Neural progenitor cell (in vitro differentiated cells): ENCODE measurements at regions not wholly inside any gene's neighbourhood (a gene's known extent, or its start where the extent isn't known, plus 50 kb on each side); places are given as distances from the start of the nearest gene placed in this dataset.

ENCODE experiments used
- DNase-seq: peaks from one replicate; pipeline ENCODE4 v3.0.0-alpha.2; 2016; ENCODE audit warnings: low spot score
- H2AFZ ChIP-seq: fragments of 200-600 bp; sonication (generic); replicated peaks from 2 replicates; pipeline ENCODE4 v1.6.1; 2016; ENCODE audit warnings: antibody characterized with exemption
- H3F3A ChIP-seq: fragments of 200-600 bp; sonication (generic); 2 replicates; pipeline ENCODE4 v1.6.1; 2016; ENCODE audit warnings: antibody characterized with exemption, low read depth
- H3K27ac ChIP-seq: fragments of 200-600 bp; sonication (generic); 2 replicates; pipeline ENCODE4 v1.5.1; 2016; ENCODE audit warnings: mild to moderate bottlenecking
- H3K27me3 ChIP-seq: fragments of 200-600 bp; sonication (generic); 2 replicates; pipeline ENCODE4 v1.6.1; 2016; ENCODE audit warnings: mild to moderate bottlenecking, moderate library complexity
- H3K36me3 ChIP-seq: fragments of 200-600 bp; sonication (generic); 2 replicates; pipeline ENCODE4 v1.5.1; 2016
- H3K4me1 ChIP-seq: fragments of 200-600 bp; sonication (generic); 2 replicates; pipeline ENCODE4 v1.6.1; 2016; ENCODE audit warnings: mixed run types
- H3K4me2 ChIP-seq: fragments of 200-600 bp; sonication (generic); 2 replicates; pipeline ENCODE4 v1.6.1; 2016
- H3K4me3 ChIP-seq: fragments of 200-600 bp; sonication (generic); 2 replicates; pipeline ENCODE4 v1.5.1; 2016
- H3K79me2 ChIP-seq: fragments of 200-600 bp; sonication (generic); 2 replicates; pipeline ENCODE4 v1.6.1; 2016; ENCODE audit warnings: low read depth
- H3K9ac ChIP-seq: fragments of 200-600 bp; sonication (generic); 2 replicates; pipeline ENCODE4 v1.6.1; 2016
- H3K9me3 ChIP-seq: fragments of 200-600 bp; sonication (generic); 2 replicates; pipeline ENCODE4 v1.5.1; 2016; ENCODE audit warnings: low read depth
- H4K20me1 ChIP-seq: fragments of 200-600 bp; sonication (generic); 2 replicates; pipeline ENCODE4 v1.6.1; 2016; ENCODE audit warnings: low read depth
- H3K27ac Mint-ChIP-seq: 3 replicates; pipeline ENCODE4 v1.8.0; 2021; ENCODE audit warnings: mixed read lengths
- H3K27me3 Mint-ChIP-seq: 2 replicates; pipeline ENCODE4 v1.8.0; 2022; ENCODE audit warnings: low read depth, mild to moderate bottlenecking, inconsistent platforms, moderate library complexity, mixed read lengths; ENCODE audit not compliant: insufficient read depth
- H3K36me3 Mint-ChIP-seq: 3 replicates; pipeline ENCODE4 v1.8.0; 2021; ENCODE audit warnings: mixed read lengths
- H3K4me1 Mint-ChIP-seq: 3 replicates; pipeline ENCODE4 v1.8.0; 2021; ENCODE audit warnings: mixed read lengths
- H3K4me3 Mint-ChIP-seq: 3 replicates; pipeline ENCODE4 v1.8.0; 2021; ENCODE audit warnings: mild to moderate bottlenecking, moderate library complexity, mixed read lengths
- H3K9me3 Mint-ChIP-seq: 3 replicates; pipeline ENCODE4 v1.8.0; 2020; ENCODE audit warnings: mixed read lengths
- CTCF ChIP-seq: fragments of 200-600 bp; sonication (generic); IDR thresholded peaks from 2 replicates; pipeline ENCODE4 v1.5.1; 2017; ENCODE audit warnings: antibody characterized with exemption, mild to moderate bottlenecking
- EZH2 ChIP-seq: fragments of 200-600 bp; sonication (generic); IDR thresholded peaks from 2 replicates; pipeline ENCODE4 v1.6.1; 2017; ENCODE audit warnings: antibody characterized with exemption, mild to moderate bottlenecking, moderate library complexity
- EZH2phosphoT487 ChIP-seq: fragments of 200-600 bp; sonication (generic); IDR thresholded peaks from 2 replicates; pipeline ENCODE4 v1.6.1; 2017; ENCODE audit warnings: antibody characterized with exemption

GRCh38 chr21:41064334-41064791 is 103.6 kb upstream of the BACE2 start:
- Mint-ChIP-seq H3K36me3 (no peaks in the 10 kb centered on the region), H3K4me1 (peaks cover 15% of the 10 kb centered on the region), H3K27me3 (peaks cover 7% of the 10 kb centered on the region), H3K9me3 (peaks cover 4% of the 10 kb centered on the region), H3K27ac (no peak overlapping the region), H3K4me3 (no peak overlapping the region)
- Histone ChIP-seq H2AFZ (peak overlapping the region; percentile 42), H3K4me3 (no peak overlapping the region), H3K9me3 (no peaks in the 10 kb centered on the region), H3K27me3 (peaks cover 5% of the 10 kb centered on the region), H3K4me1 (peaks cover 12% of the 10 kb centered on the region), H3K27ac (no peak overlapping the region), H3F3A (no peaks in the 10 kb centered on the region), H4K20me1 (no peaks in the 10 kb centered on the region), H3K36me3 (no peaks in the 10 kb centered on the region), H3K79me2 (no peaks in the 10 kb centered on the region), H3K4me2 (no peak overlapping the region), H3K9ac (no peak overlapping the region)
- no peak for TF ChIP-seq EZH2phosphoT487
- TF ChIP-seq EZH2, result no peak
- TF ChIP-seq CTCF, result no peak
- DNase-seq, result no peak

GRCh38 chr21:41064951-41065350 is 103.0 kb upstream of the BACE2 start:
- H3K27ac Mint-ChIP-seq, result no peak overlapping the region
- TF ChIP-seq CTCF (no peak), EZH2phosphoT487 (no peak), EZH2 (no peak)
- Histone ChIP-seq H3K36me3 (no peaks in the 10 kb centered on the region), H3K4me1 (peaks cover 12% of the 10 kb centered on the region), H3K9ac (no peak overlapping the region), H3K27me3 (peaks cover 5% of the 10 kb centered on the region), H3K4me3 (no peak overlapping the region), H3K9me3 (no peaks in the 10 kb centered on the region), H4K20me1 (no peaks in the 10 kb centered on the region), H3K4me2 (no peak overlapping the region), H3F3A (no peaks in the 10 kb centered on the region), H3K79me2 (no peaks in the 10 kb centered on the region), H3K27ac (no peak overlapping the region), H2AFZ (no peak overlapping the region)
- H3K27me3 Mint-ChIP-seq, result peaks cover 7% of the 10 kb centered on the region
- no peaks in the 10 kb centered on the region for H3K36me3 Mint-ChIP-seq
- DNase-seq, result no peak
- peaks cover 2% of the 10 kb centered on the region for H3K9me3 Mint-ChIP-seq
- H3K4me1 Mint-ChIP-seq, result peaks cover 15% of the 10 kb centered on the region
- no peak overlapping the region for H3K4me3 Mint-ChIP-seq

GRCh38 chr21:41065539-41065938 is 102.4 kb upstream of the BACE2 start:
- Histone ChIP-seq H3K4me2 (no peak overlapping the region), H3K4me1 (peaks cover 12% of the 10 kb centered on the region), H3K9ac (no peak overlapping the region), H3F3A (no peaks in the 10 kb centered on the region), H2AFZ (no peak overlapping the region), H4K20me1 (no peaks in the 10 kb centered on the region), H3K27ac (no peak overlapping the region), H3K27me3 (peaks cover 5% of the 10 kb centered on the region), H3K4me3 (no peak overlapping the region), H3K9me3 (no peaks in the 10 kb centered on the region), H3K36me3 (no peaks in the 10 kb centered on the region), H3K79me2 (no peaks in the 10 kb centered on the region)
- Mint-ChIP-seq H3K4me3 (no peak overlapping the region), H3K27ac (no peak overlapping the region), H3K9me3 (peaks cover 2% of the 10 kb centered on the region), H3K27me3 (peaks cover 9% of the 10 kb centered on the region), H3K36me3 (no peaks in the 10 kb centered on the region), H3K4me1 (peaks cover 18% of the 10 kb centered on the region)
- DNase-seq, result no peak
- no peak for TF ChIP-seq EZH2phosphoT487
- TF ChIP-seq EZH2, result no peak
- no peak for TF ChIP-seq CTCF
